Heart right ventricle (tissue), 16 donors: ENCODE measurements at regions not wholly inside any gene's neighbourhood (a gene's known extent, or its start where the extent isn't known, plus 50 kb on each side); places are given as distances from the start of the nearest gene placed in this dataset.

Source experiments
- ATAC-seq, 8 donors: fragments of 200-7000 bp; cut with Tn5 transposase; one replicate each; pipeline ENCODE4 v1.9.1; 2020; ENCODE audit warnings: mild to moderate bottlenecking in 8 of 8, moderate library complexity in 8 of 8, moderate number of reproducible peaks in 1 of 8
- DNase-seq, 2 donors: peaks; one replicate each; pipeline ENCODE4 v3.0.0-alpha.2; 2020
- H3K27ac ChIP-seq, 10 donors: fragments of 200-600 bp; sonication (generic) in 2 of 10; one replicate each; pipeline versions ENCODE4 v1.5.0 to v1.8.0; 2020 to 2022; ENCODE audit warnings: mild to moderate bottlenecking in 3 of 10
- H3K27me3 ChIP-seq, 7 donors: fragments of 200-600 bp; one replicate each; pipeline ENCODE4 v1.8.0; 2021 to 2022; ENCODE audit warnings: mild to moderate bottlenecking in 2 of 7
- H3K36me3 ChIP-seq, 9 donors: fragments of 200-600 bp; sonication (generic) in 1 of 9; one replicate each; pipeline versions ENCODE4 v1.5.0 to v1.8.0; 2020 to 2022; ENCODE audit warnings: mild to moderate bottlenecking in 2 of 9
- H3K4me1 ChIP-seq, 9 donors: fragments of 200-600 bp; sonication (generic) in 1 of 9; one replicate each; pipeline versions ENCODE4 v1.5.0 to v1.8.0; 2020 to 2022; ENCODE audit warnings: mild to moderate bottlenecking in 4 of 9
- H3K4me3 ChIP-seq, 10 donors: fragments of 200-600 bp; sonication (generic) in 2 of 10; one replicate each; pipeline versions ENCODE4 v1.5.0 to v1.8.0; 2020 to 2022; ENCODE audit warnings: mild to moderate bottlenecking in 7 of 10, moderate library complexity in 2 of 10
- H3K9me3 ChIP-seq, 11 donors: fragments of 200-600 bp in 10 of 11; sonication (generic) in 2 of 11; one replicate each; pipeline versions ENCODE4 v1.5.0 to v1.8.0; 2013 to 2022; ENCODE audit warnings: mild to moderate bottlenecking in 2 of 11, control low read depth in 1 of 11, moderate library complexity in 1 of 11
- WGBS, 2 donors: extraction: QIAGEN DNeasy Blood & Tissue Kit; methylation state at CpG; one replicate each; pipeline ENCODE4 v1.1.7; 2013; ENCODE audit warnings: inconsistent platforms in 1 of 2; 5-methylcytosine and 5-hydroxymethylcytosine counted together
- intact Hi-C, 10 donors: fragments of 100-400 bp; cut with DNase I; formaldehyde crosslinking; loops; one replicate each; pipeline versions ENCODE4 v1.11.1 to v1.14.2; 2022
- TF ChIP-seq, protein P1 (sequence below), 9 donors: fragments of 200-600 bp; sonication (generic) in 2 of 9; IDR thresholded peaks; one replicate each; pipeline versions ENCODE4 v1.5.0 to v1.8.0; 2021 to 2022; ENCODE audit warnings: antibody characterized with exemption in 9 of 9, mild to moderate bottlenecking in 5 of 9, moderate library complexity in 1 of 9
- donor health status: Arrhythmogenic right ventricular cardiomyopathy.
- donor health status: ischemic (EF 13 %, LVEDD 7.1; RV severe dilation, severe dysfunction).
- donor health status: healthy with polysubstance abuse.
- donor health status: DM: no; HTN: yes; CAD: no.
- donor health status: DM: no; HTN: no; CAD: no.
- donor health status: ischemic (EF 25% LVEDD 6.9; RV normal size, moderate dysfunction).
- donor health status: ischemic (EF 25% LVEDD 5.7; RV mildly dilated, moderate dysfunction).
- donor health status: healthy.
- donor health status: DM: yes; HTN: yes; CAD: no.
- donor health status: Ischemic cardiomyopathy.
- donor health status: ischemic (EF 35%, LVEDD 5.7; RV mildly dilated, moderate dysfunction).
- donor health status: nonischemic (EF 11% LVEDD 7.7; RV severe dilation, severe dysfunction).
- donor health status: DM: yes; HTN: yes; CAD: no.
- donor health status: PGD.
- donor health status: ischemic (EF 29% LVEDD 5.4; RV normal size, mild dysfunction).
- donor health status: nonischemic (EF 23%, LVEDD 6.1; RV moderate dilation, normal function).

DNA sequence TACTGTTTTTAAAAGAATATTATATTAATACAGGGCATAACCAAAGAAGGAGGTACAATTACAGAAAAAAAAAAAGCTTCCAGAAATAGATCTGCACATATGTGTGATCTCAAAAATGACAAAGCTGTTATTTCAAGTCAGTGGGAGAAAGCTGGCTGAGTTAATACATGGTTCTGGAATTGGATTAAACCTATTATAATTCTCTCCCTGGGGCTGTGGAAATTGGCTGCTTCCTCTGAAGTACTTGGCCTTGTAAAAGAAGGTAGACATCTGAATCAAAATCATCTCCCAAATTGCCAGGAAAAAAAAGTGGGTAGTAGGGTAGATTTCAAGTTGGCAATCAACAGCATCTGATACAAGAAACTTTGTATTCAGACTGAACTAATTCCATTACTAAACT, 723.9 kb upstream of the ALCAM start:
- DNase-seq, result no peak
- intact Hi-C loops, result no loop called here
- Histone ChIP-seq H3K9me3 (peaks cover 0 to 33% (median 14%) of the 10 kb centered on the region in 11 donors), H3K27me3 (no peaks in the 10 kb centered on the region), H3K27ac (no peak overlapping the region), H3K36me3 (no peaks in the 10 kb centered on the region), H3K4me3 (no peak overlapping the region), H3K4me1 (no peaks in the 10 kb centered on the region)
- TF ChIP-seq, protein P1, sequence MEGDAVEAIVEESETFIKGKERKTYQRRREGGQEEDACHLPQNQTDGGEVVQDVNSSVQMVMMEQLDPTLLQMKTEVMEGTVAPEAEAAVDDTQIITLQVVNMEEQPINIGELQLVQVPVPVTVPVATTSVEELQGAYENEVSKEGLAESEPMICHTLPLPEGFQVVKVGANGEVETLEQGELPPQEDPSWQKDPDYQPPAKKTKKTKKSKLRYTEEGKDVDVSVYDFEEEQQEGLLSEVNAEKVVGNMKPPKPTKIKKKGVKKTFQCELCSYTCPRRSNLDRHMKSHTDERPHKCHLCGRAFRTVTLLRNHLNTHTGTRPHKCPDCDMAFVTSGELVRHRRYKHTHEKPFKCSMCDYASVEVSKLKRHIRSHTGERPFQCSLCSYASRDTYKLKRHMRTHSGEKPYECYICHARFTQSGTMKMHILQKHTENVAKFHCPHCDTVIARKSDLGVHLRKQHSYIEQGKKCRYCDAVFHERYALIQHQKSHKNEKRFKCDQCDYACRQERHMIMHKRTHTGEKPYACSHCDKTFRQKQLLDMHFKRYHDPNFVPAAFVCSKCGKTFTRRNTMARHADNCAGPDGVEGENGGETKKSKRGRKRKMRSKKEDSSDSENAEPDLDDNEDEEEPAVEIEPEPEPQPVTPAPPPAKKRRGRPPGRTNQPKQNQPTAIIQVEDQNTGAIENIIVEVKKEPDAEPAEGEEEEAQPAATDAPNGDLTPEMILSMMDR (IDR thresholded peaks at IDR 0.05), result no peak
- no peak for ATAC-seq

DNA sequence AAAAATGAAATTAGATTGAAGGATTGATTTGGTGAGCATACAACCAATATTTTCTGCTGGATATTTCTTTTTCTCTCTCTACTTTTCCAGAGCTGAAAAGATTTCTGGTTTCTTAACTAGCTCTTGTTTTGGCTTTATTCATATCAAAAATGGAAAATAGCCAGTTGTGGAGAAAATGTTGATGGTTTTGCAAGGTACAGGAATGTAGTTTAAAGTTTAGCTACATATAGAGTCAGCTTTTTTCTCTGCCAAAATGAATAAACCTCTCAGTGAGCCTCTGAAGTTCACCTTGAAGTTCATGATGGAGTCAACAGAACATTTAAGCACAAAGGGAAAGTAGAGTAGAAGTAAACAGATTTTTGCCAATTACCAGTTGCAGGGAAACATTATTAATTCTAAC, 720.5 kb upstream of the ALCAM start:
- Histone ChIP-seq H3K9me3 (peaks cover 0 to 9% (median 0%) of the 10 kb centered on the region in 11 donors), H3K36me3 (no peaks in the 10 kb centered on the region), H3K27ac (no peak overlapping the region), H3K4me3 (no peak overlapping the region), H3K27me3 (no peaks in the 10 kb centered on the region), H3K4me1 (no peaks in the 10 kb centered on the region)
- DNase-seq (no peak), ATAC-seq (no peak)
- intact Hi-C loops, result no loop called here
- TF ChIP-seq, protein P1 (IDR thresholded peaks at IDR 0.05), result no peak

DNA sequence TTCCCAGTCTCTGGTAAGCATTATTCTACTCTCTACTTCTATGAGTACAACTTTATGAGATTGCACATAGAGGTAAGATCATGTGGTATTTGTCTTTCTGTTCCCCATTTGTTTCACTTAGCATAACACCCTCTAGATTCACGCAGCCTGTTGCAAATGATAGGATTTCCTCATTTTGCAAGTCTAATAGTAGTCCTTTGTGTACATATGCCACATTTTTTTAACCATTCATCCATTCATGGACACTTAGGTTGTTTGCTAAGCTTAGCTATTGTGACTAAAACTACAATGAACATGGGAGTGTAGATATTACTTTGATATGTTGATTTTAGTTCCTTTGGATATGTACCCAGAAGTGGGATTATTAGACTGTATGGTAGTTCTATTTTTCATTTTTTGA, 717.9 kb upstream of the ALCAM start:
- TF ChIP-seq, protein P1 (IDR thresholded peaks at IDR 0.05), result no peak
- WGBS, 2 donors, result 68 to 80% methylated on average over 1 of the region's 1 CpG

DNA sequence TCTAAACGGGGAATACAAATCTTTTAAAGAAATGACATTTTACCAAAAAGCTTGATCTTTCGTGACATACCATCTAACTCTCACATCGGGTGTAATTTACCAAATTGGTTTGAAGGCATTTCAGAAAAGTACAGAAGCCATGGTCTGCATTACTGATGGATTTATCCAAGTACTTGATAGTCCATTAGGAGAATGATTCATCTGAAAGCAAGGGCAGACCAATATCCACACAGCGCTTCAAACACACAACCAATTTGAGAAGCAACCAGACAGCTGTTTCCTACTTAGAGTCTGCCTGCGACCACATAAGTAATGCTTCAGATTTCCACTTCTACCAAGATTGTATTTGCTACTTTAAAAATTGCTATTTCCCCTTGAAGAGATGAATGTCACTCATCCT, 697.6 kb upstream of the ALCAM start:
- ATAC-seq (no peak), DNase-seq (no peak)
- Histone ChIP-seq H3K27me3 (no peaks in the 10 kb centered on the region), H3K9me3 (no peaks in the 10 kb centered on the region), H3K4me1 (no peaks in the 10 kb centered on the region), H3K36me3 (no peaks in the 10 kb centered on the region), H3K27ac (no peak overlapping the region), H3K4me3 (no peak overlapping the region)
- intact Hi-C loops, result no loop called here
- WGBS, 2 donors, result 87 to 88% methylated on average over 5 of the region's 5 CpGs
- TF ChIP-seq, protein P1 (IDR thresholded peaks at IDR 0.05), result no peak

More for the DNA sequence above, 717.9 kb upstream of the ALCAM start:
- peaks cover 0 to 23% (median 3%) of the 10 kb centered on the region in 11 donors for H3K9me3 ChIP-seq
- DNase-seq (no peak), ATAC-seq (no peak)
- no peak overlapping the region for H3K4me3 ChIP-seq
- H3K36me3 ChIP-seq, result no peaks in the 10 kb centered on the region
- H3K4me1 ChIP-seq, result no peaks in the 10 kb centered on the region
- intact Hi-C loops, result no loop called here
- H3K27ac ChIP-seq, result no peak overlapping the region
- H3K27me3 ChIP-seq, result no peaks in the 10 kb centered on the region

DNA sequence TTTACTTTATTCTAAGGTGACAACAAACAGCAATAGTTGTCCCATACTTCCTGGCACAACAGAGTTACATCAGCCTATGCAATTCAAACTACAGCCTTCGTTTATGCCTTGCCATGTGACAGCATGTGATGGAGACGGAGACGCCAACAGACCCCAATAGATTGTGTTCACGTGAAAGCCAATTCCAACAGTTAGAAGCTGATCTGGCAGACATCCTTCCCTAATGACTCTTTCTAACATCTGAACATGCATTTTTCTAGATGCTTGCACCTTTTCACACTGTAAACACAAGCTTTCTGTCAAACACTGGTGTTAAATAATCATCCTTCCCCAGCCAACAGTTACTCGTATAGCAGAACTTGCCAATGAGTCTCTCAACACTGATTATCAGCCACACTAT, 694.4 kb upstream of the ALCAM start:
- TF ChIP-seq, protein P1 (IDR thresholded peaks at IDR 0.05), result no peak
- H3K9me3 ChIP-seq, result peaks cover 0 to 12% (median 0%) of the 10 kb centered on the region in 11 donors

More for the DNA sequence above, 694.4 kb upstream of the ALCAM start:
- DNase-seq (no peak), ATAC-seq (no peak)
- no peak overlapping the region for H3K4me3 ChIP-seq
- H3K4me1 ChIP-seq, result no peaks in the 10 kb centered on the region
- H3K27ac ChIP-seq, result no peak overlapping the region
- intact Hi-C loops, result loop anchor here in 1 of 10 donors (5.0 kb wide), 1 partner anchor 430 kb away; no protein-coding TSS in a partner anchor
- 57% methylated on average over 5 of the region's 5 CpGs for WGBS, 2 donors
- H3K36me3 ChIP-seq, result no peaks in the 10 kb centered on the region
- no peaks in the 10 kb centered on the region for H3K27me3 ChIP-seq
